PC-3 (cell line): ENCODE measurements at regions not wholly inside any gene's neighbourhood (a gene's known extent, or its start where the extent isn't known, plus 50 kb on each side); places are given as distances from the start of the nearest gene placed in this dataset.

Experiments
- ATAC-seq: fragments of 200-7000 bp; cut with Tn5 transposase; 2 replicates; pipeline ENCODE4 v1.9.1; 2020; ENCODE audit warnings: mild to moderate bottlenecking, moderate library complexity
- BruUV-seq: library from RNA; stranded (reverse); fragments of 400-500 nt; replicated peaks from 2 replicates; lab custom pipeline; 2021; lab: Mats Ljungman, UMichigan
- CTCF ChIA-PET: fragments of 300-600 bp; sonication (Branson Sonifier 250); formaldehyde crosslinking; loops from one replicate; lab custom pipeline; 2022; ENCODE audit warnings: antibody characterized with exemption; lab: Charles Lee
- POLR2A ChIA-PET: fragments of 300-600 bp; sonication (Branson Sonifier 250); formaldehyde crosslinking; loops from one replicate; lab custom pipeline; 2022; ENCODE audit warnings: antibody characterized with exemption; ENCODE audit not compliant: unreplicated experiment; lab: Charles Lee
- DNase-seq: peaks from one replicate; pipeline ENCODE4 v3.0.0-alpha.2; 2015
- H2AFZ ChIP-seq: fragments of 300-600 bp; sonication (generic); 2 replicates; pipeline ENCODE4 v1.6.0; 2016; ENCODE audit warnings: antibody characterized with exemption, low read length
- H3F3A ChIP-seq: fragments of 300-600 bp; sonication (generic); one replicate; pipeline ENCODE4 v1.6.0; 2017; ENCODE audit warnings: antibody characterized with exemption, low read length, control low read depth, mild to moderate bottlenecking; ENCODE audit not compliant: unreplicated experiment
- H3K27ac ChIP-seq: fragments of 300-600 bp; sonication (generic); 2 replicates; pipeline ENCODE4 v1.5.1; 2016; ENCODE audit warnings: mild to moderate bottlenecking, low read length
- H3K27me3 ChIP-seq: fragments of 300-600 bp; sonication (generic); 2 replicates; pipeline ENCODE4 v1.6.1; 2016; ENCODE audit warnings: low read length, mixed read lengths
- H3K36me3 ChIP-seq: fragments of 300-600 bp; sonication (generic); 2 replicates; pipeline ENCODE4 v1.6.1; 2016; ENCODE audit warnings: low read depth, mixed run types, low read length, mixed read lengths
- H3K4me1 ChIP-seq: fragments of 300-600 bp; sonication (generic); 2 replicates; pipeline ENCODE4 v1.5.1; 2016; ENCODE audit warnings: low read length; ENCODE audit not compliant: insufficient read depth
- H3K4me2 ChIP-seq: fragments of 300-600 bp; sonication (generic); 2 replicates; pipeline ENCODE4 v1.6.0; 2016; ENCODE audit warnings: low read length
- H3K4me3 ChIP-seq: fragments of 300-600 bp; sonication (generic); 2 replicates; pipeline ENCODE4 v1.5.1; 2016; ENCODE audit warnings: mild to moderate bottlenecking, low read length, mixed read lengths
- H3K79me2 ChIP-seq: fragments of 300-600 bp; sonication (generic); 2 replicates; pipeline ENCODE4 v1.6.1; 2017; ENCODE audit warnings: low read length, mixed read lengths
- H3K9ac ChIP-seq: fragments of 300-600 bp; sonication (generic); 2 replicates; pipeline ENCODE4 v1.6.0; 2016; ENCODE audit warnings: mild to moderate bottlenecking, low read length
- H3K9me2 ChIP-seq: fragments of 300-600 bp; sonication (generic); replicated peaks from 2 replicates; pipeline ENCODE4 v1.6.1; 2016; ENCODE audit warnings: mixed run types, low read length, mixed read lengths
- H3K9me3 ChIP-seq: fragments of 300-600 bp; sonication (generic); 2 replicates; pipeline ENCODE4 v1.6.1; 2016; ENCODE audit warnings: low read length, mixed read lengths
- H4K20me1 ChIP-seq: fragments of 300-600 bp; sonication (generic); 2 replicates; pipeline ENCODE4 v1.6.1; 2016; ENCODE audit warnings: low read length, mixed read lengths
- CTCF ChIP-seq: fragments of 300-600 bp; sonication (generic); conservative IDR thresholded peaks from 2 replicates; pipeline ENCODE4 v1.5.1; 2017; ENCODE audit warnings: antibody characterized with exemption, low read depth, mild to moderate bottlenecking, low read length
- EZH2 ChIP-seq: fragments of 300-600 bp; sonication (generic); IDR thresholded peaks from one replicate; pipeline ENCODE4 v1.6.1; 2017; ENCODE audit warnings: antibody characterized with exemption, mild to moderate bottlenecking, low read length; ENCODE audit not compliant: unreplicated experiment
- EZH2phosphoT487 ChIP-seq: fragments of 300-600 bp; sonication (generic); IDR thresholded peaks from 2 replicates; pipeline ENCODE4 v1.6.1; 2018; ENCODE audit warnings: mild to moderate bottlenecking, antibody characterized with exemption, low read length, borderline replicate concordance
- intact Hi-C: fragments of 100-400 bp; cut with micrococcal nuclease; formaldehyde crosslinking; loops from 2 replicates; pipeline ENCODE4 v1.9.0; 2023

- Histone ChIP-seq H3K9ac (no peak overlapping the region), H3K79me2 (no peaks in the 10 kb centered on the region), H3K27ac (no peak overlapping the region), H3K4me1 (no peaks in the 10 kb centered on the region), H3K9me2 (no peaks in the 10 kb centered on the region), H2AFZ (no peak overlapping the region), H3K36me3 (no peaks in the 10 kb centered on the region), H4K20me1 (no peaks in the 10 kb centered on the region), H3K27me3 (no peaks in the 10 kb centered on the region), H3K4me3 (no peak overlapping the region), H3K9me3 (0 out of 2 replicates have a peak, but pooled peaks cover 3% of the 10 kb centered on the region), H3F3A (no peaks in the 10 kb centered on the region), H3K4me2 (no peak overlapping the region)
- ChIA-PET CTCF (no interaction called here), POLR2A (no interaction called here)
- no peak for TF ChIP-seq CTCF
- TF ChIP-seq EZH2phosphoT487: no peak
- TF ChIP-seq EZH2: no peak
- intact Hi-C loops: no loop called here
- ATAC-seq (no peak), DNase-seq (no peak)
- BruUV-seq: no TSS peak
Measured at GRCh38 chr22:44369916-44370801, 57.4 kb upstream of the SHISAL1 start.

GRCh38 chr22:44369293-44369661 lies 56.5 kb upstream of the SHISAL1 start:
- Histone ChIP-seq H3K27me3 (no peaks in the 10 kb centered on the region), H3K36me3 (no peaks in the 10 kb centered on the region), H3K4me3 (no peak overlapping the region), H3K4me1 (peaks cover 2% of the 10 kb centered on the region; the same call in 1 of the 2 replicates), H3K4me2 (no peak overlapping the region), H2AFZ (no peak overlapping the region), H3K9ac (no peak overlapping the region), H3K27ac (no peak overlapping the region), H3K9me3 (no peaks in the 10 kb centered on the region), H4K20me1 (no peaks in the 10 kb centered on the region), H3F3A (no peaks in the 10 kb centered on the region), H3K79me2 (no peaks in the 10 kb centered on the region), H3K9me2 (no peaks in the 10 kb centered on the region)
- ChIA-PET POLR2A (no interaction called here), CTCF (no interaction called here)
- DNase-seq (no peak), ATAC-seq (no peak)
- TF ChIP-seq CTCF (peak; percentile 28; the same call in 1 of the 2 replicates), EZH2 (no peak), EZH2phosphoT487 (no peak)
- no TSS peak for BruUV-seq
- intact Hi-C loops: no loop called here

- H3K4me2 ChIP-seq: no peak overlapping the region
- ChIA-PET CTCF (no interaction called here), POLR2A (no interaction called here)
- ATAC-seq (no peak), DNase-seq (no peak)
- no peak overlapping the region for H3K4me3 ChIP-seq
- intact Hi-C loops: no loop called here
- no peaks in the 10 kb centered on the region for H3K9me2 ChIP-seq
- H3K27me3 ChIP-seq: no peaks in the 10 kb centered on the region
- peaks cover 7% of the 10 kb centered on the region for H3K4me1 ChIP-seq
- H3K9ac ChIP-seq: no peak overlapping the region
- H3K79me2 ChIP-seq: no peaks in the 10 kb centered on the region
- H3F3A ChIP-seq: no peaks in the 10 kb centered on the region
- no peaks in the 10 kb centered on the region for H4K20me1 ChIP-seq
- no peak overlapping the region for H2AFZ ChIP-seq
- no peaks in the 10 kb centered on the region for H3K36me3 ChIP-seq
- no TSS peak for BruUV-seq
- TF ChIP-seq EZH2phosphoT487: no peak
- no peak for TF ChIP-seq EZH2
- no peak for TF ChIP-seq CTCF
- no peak overlapping the region for H3K27ac ChIP-seq
- H3K9me3 ChIP-seq: no peaks in the 10 kb centered on the region
Measured at GRCh38 chr22:44368611-44369292, 56.0 kb upstream of the SHISAL1 start.
